Stimulated activated CD4-positive, alpha-beta T cell treated with anti-CD3 and anti-CD28 coated beads, Interleukin-4, amount 100 ng/mL, for 1 hour (primary cell): ENCODE measurements at regions not wholly inside any gene's neighbourhood (a gene's known extent, or its start where the extent isn't known, plus 50 kb on each side); places are given as distances from the start of the nearest gene placed in this dataset.

ENCODE experiments used
- DNase-seq: peaks from one replicate; pipeline ENCODE4 v3.0.0-alpha.2; 2020

DNA sequence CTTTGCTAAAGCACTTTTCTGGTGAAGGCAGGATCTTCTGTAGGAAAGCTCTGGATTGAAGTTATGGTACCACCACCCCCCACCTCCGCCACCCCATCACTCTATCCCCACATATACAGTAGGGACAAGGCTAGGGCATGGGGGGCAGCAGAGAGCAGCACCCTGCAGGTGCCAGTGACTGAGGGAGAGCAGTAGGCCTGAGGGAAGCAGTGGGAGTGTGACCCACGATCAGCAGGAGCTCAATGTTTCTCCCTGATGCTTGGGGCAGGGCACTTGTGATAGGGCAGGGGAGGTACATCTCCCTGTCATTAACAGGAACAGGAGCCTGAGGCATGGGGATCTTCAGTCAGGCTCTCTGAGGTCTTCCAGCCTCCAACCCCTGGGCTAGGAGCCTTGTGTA, 121.6 kb downstream of the ZFP36L2 start:
- no peak for DNase-seq

DNA sequence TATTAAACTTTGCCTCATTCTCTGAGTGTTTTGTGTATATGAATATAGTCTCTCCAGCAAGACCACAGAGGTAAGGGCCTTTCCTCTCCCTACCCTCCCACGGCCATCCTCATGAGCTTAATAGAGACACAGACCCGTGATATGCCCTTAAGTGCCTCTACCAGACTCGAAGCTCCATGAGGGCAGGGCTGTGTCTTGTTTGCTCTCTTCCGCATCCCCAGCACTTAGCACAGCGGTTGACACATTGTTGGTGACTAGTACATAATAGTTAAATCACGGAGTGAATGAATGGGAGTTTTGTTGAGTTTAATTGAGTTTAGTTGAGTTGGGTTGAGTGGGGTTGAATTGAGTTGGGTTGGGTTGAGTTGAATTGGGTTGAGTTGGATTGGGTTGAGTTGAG, 122.3 kb downstream of the ZFP36L2 start:
- no peak for DNase-seq

DNA sequence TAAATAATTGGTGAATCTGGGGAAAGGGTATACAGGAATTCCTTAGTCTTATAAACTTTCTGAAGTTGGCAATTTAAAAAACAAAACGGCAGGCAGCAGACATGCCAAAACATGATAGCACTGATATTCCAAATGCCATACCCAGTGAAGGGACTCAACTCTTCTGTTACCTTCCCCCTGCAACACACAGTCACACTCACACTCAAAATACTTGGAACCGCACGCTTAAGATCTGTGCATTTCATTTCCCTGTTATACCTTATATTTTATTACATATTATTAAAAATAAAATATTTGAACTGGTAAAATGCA, 123.4 kb downstream of the ZFP36L2 start:
- DNase-seq: no peak

DNA sequence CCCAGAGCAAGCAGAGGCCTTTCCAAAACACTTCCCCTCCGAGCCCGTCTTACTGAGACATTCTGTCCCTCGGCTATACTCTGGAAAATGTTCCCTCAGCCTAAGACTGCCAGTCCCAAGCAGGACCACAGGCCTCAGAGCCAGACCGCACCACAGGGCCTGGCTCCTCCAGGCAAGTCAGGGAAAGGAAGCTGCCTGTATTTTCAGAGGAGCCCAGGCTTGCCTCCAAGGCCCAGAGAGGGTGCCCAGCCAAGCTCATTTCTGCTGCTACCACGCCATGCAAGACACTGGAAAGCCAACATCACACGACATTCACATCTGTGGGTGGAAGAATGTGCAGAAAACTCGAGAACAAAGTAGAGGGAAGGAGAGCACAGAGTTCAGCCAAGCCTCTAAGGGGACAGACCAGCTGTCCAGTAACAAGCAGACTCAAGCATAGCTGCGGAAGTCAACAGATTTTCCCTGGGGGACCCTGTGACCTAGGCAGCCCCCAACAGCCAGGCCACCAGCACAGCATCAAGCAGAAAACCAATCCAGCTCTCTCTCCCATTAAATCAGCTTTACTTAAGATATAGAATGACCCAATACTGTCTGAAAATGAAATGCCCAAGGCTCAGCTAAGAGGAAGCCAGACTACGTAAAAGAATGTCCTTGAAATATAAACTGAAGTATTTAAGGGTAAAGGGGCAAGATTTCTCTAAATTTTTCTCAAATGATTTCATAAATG, 123.9 kb downstream of the ZFP36L2 start:
- DNase-seq: no peak

DNA sequence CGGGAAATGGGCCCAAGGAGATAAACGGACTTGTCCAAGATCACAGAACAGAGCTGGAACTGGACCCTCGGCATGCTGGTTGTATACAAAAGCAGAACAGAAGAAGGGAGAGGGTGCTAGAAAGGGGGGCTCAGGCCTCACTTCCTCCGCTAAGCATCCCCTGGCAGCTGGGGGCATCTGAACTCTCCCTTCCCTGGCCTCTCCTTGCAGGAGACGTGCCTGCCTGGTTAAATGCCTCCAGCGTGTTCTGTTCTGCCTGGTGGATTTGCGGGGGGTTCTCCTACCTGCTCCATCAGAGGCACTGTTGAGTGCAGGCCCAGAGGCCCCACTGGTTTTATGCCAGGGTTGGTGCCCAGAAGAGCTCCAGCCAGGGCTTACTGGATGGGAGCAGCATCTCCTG, 124.7 kb downstream of the ZFP36L2 start:
- DNase-seq: no peak

DNA sequence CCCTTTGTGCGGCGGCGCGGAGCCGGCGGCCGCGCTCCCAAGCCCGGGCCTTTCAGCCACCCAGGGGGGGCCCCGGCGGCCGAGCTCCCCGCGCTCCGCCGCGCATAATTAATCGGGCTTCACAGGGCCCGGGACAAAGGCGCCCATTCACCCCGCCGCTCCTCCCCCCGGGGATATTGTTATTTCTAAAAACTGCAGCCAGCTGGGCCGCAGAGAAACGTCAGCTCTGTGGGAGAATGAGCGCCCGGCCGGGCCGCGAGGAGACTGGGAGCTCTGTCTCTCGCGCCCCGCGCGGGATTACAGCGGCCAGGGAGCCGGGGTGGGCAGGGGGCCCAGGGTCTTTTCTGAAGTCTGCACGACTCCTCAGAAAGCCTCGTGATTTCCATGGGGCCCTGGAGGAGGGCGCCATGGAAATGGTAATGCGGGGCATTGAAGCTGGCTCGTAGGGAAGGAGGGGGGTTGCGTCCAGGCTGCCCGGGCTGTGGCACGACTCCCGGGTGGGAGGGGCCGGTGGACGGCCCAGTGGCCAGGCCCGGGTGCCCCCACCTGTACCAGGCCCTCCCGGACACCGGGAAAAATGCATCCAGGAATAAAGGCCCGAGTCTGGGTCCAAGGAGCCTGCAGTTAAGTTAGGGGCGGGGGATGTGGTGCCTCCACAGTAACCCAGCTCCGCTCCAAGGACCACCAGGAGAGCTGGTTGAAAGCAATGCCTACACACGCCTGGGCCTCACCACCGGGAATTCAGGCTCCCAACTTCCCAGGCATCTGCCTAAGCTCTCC, 125.3 kb downstream of the ZFP36L2 start:
- DNase-seq: no peak

DNA sequence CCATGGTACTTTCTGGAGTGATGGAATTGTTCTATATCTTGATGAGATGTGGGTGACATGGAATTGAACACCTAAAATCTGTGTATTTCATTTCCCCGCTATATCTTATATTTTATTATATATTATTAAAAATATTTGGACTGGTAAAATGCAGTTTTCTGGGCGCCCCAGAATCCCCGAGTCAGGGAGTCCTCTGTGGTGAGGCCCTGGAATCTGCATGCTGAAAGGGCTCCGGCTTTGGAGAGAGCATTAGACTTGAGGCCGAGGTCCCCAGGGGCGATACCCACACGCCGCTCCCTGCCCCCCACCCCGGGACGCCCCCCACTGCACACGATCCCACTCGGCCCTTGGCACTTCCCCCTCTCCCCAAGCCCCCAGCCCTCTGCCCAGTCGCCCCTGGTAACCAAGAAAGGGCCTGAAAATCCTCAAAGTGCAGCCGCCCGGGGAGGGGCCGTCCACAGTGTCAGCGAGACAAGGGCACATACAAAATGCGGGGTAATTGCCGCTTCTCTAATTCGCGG, 126.0 kb downstream of the ZFP36L2 start:
- DNase-seq: no peak

DNA sequence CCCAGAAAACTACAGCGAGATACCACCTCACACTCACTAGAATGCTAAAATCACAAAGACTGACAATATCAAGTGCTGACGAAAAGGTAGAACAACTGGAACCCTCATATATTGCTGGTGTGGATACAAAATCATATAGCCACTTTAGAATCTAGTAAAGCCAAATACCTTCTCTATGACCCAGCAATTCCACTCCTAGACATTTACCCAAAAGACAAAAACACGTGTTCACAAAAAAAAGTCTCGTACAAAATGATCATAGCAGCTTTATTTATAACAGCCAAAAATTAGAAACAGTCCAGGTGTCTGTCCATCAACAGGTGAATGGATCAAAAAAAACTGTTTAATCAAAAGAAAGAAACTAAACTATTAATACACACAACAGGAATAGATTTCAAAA, 126.6 kb downstream of the ZFP36L2 start:
- DNase-seq: no peak

DNA sequence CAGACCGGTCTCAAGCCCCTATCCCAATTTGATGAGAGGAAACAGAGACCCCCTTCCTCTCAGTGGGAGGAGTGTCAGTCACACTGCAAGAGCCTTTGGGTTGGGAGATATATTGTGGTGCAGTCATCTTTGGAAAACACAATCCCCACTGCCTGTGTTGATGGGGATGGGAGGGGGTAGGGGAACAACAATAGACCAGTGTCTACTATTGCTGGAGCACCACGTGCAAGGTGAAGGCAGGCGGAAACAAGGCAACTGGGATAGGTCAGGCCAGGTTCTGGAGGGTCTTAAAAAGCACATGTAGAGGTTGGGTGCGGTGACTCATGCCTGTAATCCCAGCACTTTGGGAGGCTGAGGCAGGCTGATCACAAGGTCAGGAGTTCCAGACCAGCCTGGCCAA, 127.9 kb downstream of the ZFP36L2 start:
- no peak for DNase-seq

DNA sequence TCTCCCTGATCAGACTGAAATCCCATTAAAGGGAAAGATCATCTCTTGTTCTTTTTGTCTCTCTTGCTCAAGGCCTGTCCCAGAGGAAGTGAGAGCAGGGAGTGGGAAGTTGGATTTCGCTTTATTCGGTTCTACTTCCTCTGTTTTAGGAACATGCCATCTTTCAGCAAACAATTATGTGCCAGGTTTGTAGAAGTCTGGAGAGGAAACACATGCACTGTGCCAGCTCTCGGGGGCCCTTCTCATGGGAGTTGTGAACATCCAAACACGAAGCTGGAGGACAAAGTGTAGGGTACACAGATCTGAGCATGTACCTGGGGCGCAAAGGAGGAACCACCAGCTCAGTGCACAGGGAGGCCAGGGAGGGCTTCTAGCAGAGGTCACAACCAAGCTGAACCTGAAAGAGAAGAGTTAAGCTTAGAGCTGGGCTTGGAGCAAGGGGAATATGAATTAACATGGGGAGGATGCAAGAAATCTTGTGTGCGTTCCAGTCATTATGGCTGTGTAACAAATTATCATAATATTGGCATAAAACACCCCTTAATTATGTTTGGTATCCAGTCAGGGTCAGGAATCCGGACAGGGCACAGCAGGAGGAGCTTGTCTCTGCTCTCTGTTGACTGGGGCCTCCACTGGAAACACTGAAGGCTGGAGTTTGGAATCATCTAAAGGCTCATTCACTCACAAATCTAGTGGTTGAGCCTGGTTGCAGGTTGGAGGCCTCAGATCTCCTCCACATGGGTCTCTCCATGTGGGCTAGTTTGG, 128.6 kb downstream of the ZFP36L2 start:
- DNase-seq: no peak

DNA sequence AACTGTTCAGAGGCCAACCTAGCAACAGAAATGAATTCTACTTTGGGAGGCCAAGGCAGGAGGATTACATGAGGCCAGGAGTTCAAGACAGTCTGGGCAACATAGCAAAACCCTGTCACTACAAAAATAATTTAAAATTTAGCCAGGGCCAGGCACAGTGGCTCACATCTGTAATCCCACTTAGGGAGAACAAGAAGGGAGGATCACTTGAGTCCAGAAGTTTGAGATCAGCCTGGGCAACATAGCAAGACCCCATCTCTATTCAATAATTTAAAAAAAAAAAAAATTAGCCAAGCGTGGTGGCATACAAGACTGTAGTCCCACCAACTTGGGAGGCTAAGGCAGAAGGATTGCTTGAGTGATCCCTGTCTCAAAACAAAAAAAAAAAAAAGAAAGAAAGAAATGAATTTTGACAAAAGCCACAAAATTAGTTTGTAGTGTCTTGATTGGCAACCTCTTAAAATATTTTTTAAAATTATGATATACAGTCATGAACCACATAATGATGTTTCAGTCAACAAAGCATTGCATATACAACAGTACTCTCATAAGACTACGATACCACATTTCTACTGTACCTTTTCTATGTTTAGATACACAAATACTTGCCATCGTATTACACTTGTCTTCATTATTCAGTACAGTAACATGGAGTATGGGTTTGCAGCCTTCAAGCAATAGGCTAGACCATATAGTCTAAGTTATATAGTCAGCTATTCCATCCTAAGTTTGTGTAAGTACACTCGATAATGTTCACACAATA, 130.7 kb downstream of the ZFP36L2 start:
- DNase-seq: no peak

DNA sequence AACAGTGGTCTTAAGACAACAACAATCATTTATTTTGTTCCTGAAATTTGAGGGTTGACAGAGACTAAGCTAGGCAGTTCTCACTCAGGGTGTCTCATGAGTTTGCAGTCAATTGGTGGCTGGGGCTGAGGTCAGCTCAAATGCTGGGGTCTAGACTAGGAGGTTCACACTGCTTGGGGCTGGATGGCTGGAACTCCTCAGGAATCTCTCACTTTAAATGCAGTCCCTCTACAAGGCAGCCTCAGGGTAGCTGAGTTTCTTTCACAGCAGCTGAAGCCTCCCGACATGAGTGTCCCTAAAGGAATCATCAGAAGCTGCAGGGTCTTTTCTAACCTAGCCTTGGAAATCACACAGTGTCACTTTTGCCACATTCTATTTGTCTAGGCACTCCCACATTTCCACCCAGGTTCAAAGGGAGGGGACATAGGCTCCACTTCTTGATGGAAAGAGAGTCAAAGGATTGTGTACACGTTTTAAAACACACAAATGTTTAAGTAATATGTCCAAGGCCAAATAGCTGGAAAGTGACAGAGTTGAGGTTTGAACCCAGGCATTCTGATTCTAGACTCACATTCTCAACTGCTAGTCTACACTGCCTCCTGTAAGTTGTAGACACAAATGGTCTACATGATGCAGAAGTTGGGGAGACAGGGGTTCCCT, 133.8 kb downstream of the ZFP36L2 start:
- no peak for DNase-seq

DNA sequence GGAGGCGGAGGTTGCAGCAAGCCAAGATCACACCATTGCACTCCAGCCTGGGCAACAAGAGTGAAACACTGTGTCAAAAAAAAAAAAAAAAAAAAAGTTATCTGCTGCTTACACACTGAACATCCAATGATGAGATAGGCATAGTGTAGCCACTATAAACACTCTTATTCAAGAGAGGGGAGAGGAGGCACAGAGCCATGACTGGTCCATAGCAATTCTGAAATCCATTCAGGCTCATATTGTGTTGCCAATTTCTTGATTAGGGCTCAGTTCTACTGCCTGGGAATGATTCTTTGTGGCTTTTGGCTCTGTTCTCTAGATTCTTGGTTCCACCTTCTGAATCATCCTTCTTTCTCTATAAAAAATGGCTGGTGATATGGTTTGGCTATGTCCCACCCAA, 136.1 kb downstream of the ZFP36L2 start:
- no peak for DNase-seq

DNA sequence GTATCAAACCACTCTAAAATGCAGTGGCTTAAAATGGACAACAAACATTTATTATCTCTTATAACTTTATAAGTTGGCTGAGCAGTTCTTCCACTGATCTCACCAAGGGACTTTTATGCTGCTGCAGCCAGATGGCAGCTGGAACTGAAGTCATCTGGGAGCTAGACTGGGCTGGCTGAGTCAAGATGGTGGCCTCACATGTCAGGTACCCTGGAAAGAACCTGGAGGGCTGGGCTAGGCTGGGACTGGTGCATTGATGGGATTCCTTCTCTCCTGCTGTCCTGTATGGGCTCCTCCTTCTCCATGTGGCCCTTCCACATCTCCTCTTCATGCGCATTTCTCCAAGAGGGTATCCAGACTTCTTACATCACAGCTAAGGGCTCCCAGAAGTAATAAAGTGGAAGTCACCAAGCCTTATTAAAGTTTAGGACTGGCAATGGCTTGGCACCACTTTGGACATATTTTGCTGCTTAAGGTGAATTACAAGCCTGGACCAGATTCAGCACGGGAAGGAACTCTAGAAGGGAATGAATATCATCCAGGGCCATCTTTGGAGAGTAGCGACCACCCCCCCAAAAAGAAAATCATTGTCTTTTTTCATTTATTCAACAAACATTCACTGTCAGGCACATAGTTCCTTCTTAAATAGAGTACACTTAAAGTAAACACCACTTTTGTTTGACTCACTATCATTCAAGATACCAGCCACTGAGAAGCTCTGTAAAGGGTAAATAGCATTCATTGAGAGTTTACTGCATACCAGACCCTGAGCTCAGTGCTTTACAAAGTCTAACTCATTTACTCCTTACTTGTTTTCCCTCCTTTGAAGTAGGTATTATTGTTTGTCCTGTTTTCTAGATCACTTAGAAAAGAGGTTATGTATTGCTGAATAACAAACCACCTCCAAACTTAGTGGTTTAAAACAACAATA, 138.0 kb downstream of the ZFP36L2 start:
- no peak for DNase-seq

DNA sequence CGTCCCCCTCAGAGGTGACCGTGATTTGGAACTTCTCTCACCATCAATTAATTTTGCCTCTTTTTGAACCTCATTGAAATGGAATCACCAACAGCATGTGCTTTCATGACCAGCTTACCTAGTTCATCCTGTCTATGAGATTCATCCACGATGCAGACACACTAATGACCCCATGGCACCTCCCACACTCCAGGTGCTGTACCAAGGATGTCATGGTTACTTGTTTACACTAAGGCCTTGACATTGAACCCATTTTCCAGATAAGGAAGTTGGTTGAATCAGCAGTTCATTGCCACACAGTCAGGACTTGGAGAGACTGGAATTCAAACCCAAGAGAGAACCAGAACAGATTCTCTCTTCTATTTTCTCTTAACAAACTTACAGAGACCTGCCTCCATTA, 139.0 kb downstream of the ZFP36L2 start:
- DNase-seq: no peak

DNA sequence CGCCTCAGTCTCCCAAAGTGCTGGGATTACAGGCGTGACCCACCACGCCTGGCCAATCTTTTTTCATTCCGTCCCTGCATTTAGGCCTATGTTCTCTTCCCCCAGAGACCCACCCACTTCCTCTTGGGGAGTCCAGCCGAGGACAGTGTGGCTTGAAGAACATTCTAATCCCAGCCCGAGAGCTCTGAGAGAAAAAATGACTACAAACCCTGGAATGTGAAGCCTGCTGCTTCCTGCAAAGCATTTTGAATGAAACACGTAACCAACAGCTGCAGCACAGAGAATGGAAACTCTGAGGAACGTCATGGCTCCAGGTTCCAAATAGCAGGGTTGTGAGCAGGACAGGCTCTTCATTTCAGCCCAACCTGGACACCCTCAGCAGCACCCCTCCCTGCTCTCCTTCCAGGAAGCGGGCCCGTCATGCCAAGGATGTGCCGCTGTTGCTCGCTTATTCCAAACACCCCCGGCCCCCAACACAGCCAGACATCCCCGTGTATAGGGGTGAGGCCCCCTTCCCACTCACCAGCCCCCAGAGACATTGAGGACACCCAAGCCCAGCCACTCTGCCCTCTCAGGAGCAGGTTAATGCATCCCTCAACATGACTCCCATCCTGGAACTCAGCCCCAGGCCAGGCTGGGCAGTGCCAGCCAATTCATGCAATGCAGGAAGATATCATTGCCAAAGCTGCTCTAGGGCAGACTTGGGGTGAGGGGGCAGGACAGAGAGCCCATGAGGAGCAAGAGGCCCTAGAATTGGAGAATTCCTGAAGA, 139.8 kb downstream of the ZFP36L2 start:
- DNase-seq: no peak

DNA sequence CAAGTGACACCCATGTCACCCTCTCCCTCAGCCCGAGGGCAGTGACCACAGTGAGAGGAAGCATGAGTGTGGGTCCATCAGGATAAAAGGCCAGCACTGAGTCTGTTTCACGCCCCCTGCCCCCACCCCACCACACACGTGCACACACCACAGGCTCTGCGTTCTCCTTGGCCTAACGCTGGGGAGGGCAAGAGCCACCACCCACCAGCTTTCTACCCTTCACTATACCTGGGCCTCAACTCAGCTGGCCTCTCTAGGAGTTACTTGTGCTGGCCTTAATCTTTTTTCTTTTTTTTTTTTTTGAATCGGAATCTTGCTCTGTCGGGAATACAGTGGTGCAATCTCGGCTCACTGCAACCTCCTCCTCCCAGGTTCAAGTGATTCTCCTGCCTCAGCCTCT, 140.5 kb downstream of the ZFP36L2 start:
- no peak for DNase-seq

DNA sequence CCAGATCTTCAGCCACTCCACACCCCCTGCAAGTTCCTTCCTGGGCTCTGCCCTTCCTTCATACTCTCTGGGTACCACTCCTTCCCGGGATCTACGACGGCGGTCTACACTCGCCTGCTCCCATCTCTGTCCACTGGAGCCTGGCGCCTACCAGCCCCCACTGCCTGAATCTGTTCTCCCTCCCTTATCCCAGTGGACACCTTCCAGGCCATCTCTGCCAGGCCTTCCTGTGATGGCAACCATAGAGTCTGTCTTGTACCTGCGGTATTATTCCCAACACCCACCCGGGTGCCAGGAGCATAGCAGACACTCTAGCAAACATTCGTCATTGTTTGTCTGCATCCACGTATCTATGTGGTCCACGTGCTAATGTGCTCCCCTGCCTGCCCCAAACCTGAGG, 140.9 kb downstream of the ZFP36L2 start:
- DNase-seq: no peak

DNA sequence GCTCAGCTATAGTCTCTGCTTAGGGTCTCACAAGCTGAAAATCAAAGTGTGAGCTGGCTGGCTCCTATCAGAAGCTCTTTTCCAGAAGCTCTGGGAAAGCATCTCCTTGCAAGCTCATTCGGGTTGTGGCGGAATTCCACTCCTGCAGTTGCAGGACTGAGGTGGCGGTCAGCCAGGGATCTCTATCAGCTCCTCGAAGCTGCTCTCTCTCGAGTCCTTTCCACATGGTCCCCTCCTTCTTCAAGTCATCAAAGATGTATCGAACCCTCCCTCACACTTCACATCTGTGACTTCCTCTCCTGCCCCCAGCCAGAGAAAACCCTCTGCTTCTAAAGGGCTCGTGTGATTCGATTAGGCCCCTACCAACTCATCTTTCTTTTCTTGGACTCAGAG, 141.7 kb downstream of the ZFP36L2 start:
- DNase-seq: no peak
